ENCODE measurements at regions not wholly inside any gene's neighbourhood (a gene's known extent, or its start where the extent isn't known, plus 50 kb on each side); places are given as distances from the start of the nearest gene placed in this dataset.

- TF ChIP-seq CTCF (IDR thresholded peaks at IDR 0.05): no peak
- TF ChIP-seq ATF3 (CRISPR knock-in tag; conservative IDR thresholded peaks at IDR 0.05): no peak
Observed at GRCh38 chr9:18018661-18019060, 439.8 kb downstream of the SH3GL2 start (continued).

GRCh38 chr9:18020121-18020745 is 441.4 kb downstream of the SH3GL2 start:
- POLR2A ChIA-PET: no interaction called here
- ATAC-seq (no peak), DNase-seq (ENCODE audit: low spot score) (no peak)
- peaks cover 10% of the 10 kb centered on the region for H3K36me3 Mint-ChIP-seq
- peaks cover 4% of the 10 kb centered on the region for H3K4me1 Mint-ChIP-seq
- H3K27ac Mint-ChIP-seq: no peak overlapping the region
- TF ChIP-seq SOX15 (CRISPR knock-in tag; IDR thresholded peaks at IDR 0.05): no peak
- no peak for TF ChIP-seq NFE2L1 (CRISPR knock-in tag; IDR thresholded peaks at IDR 0.05)
- no peak for TF ChIP-seq PRDM15 (CRISPR knock-in tag; IDR thresholded peaks at IDR 0.05)
- no peak for TF ChIP-seq ERG (CRISPR knock-in tag; IDR thresholded peaks at IDR 0.05)
- no peak for TF ChIP-seq E2F1 (CRISPR knock-in tag; IDR thresholded peaks at IDR 0.05)
- CTCF ChIA-PET: no interaction called here
- H3K4me3 Mint-ChIP-seq: no peak overlapping the region
- no peaks in the 10 kb centered on the region for H3K27me3 Mint-ChIP-seq (ENCODE audit: low read depth)
- peaks cover 17% of the 10 kb centered on the region for H3K9me3 Mint-ChIP-seq

- Mint-ChIP-seq H3K27ac (no peak overlapping the region), H3K4me1 (peaks cover 5% of the 10 kb centered on the region; the same call in 1 of the 2 replicates), H3K36me3 (peaks cover 10% of the 10 kb centered on the region), H3K27me3 (ENCODE audit: low read depth) (no peaks in the 10 kb centered on the region), H3K9me3 (peaks cover 21% of the 10 kb centered on the region), H3K4me3 (no peak overlapping the region)
- ATAC-seq (no peak), DNase-seq (ENCODE audit: low spot score) (no peak)
- POLR2A ChIA-PET: no interaction called here
- TF ChIP-seq GABPB1 (CRISPR knock-in tag; IDR thresholded peaks at IDR 0.05) (no peak), TEAD1 (CRISPR knock-in tag; IDR thresholded peaks at IDR 0.05) (no peak), ATF3 (CRISPR knock-in tag; conservative IDR thresholded peaks at IDR 0.05) (no peak), SP1 (CRISPR knock-in tag; conservative IDR thresholded peaks at IDR 0.05) (no peak)
- CTCF ChIA-PET: interaction anchor here (1.0 kb wide), 1 partner anchor 191 kb away, joined by 3 read pairs; no protein-coding TSS in a partner anchor
Observed at GRCh38 chr9:18022642-18023041, 443.8 kb downstream of the SH3GL2 start.

- POLR2A ChIA-PET: no interaction called here
- Mint-ChIP-seq H3K4me3 (no peak overlapping the region), H3K4me1 (peaks cover 5% of the 10 kb centered on the region; the same call in 1 of the 2 replicates), H3K27ac (no peak overlapping the region), H3K36me3 (peaks cover 8% of the 10 kb centered on the region), H3K9me3 (peaks cover 18% of the 10 kb centered on the region), H3K27me3 (ENCODE audit: low read depth) (no peaks in the 10 kb centered on the region)
- CTCF ChIA-PET: interaction anchor here (1.0 kb wide), 1 partner anchor 190 kb away, joined by 3 read pairs; no protein-coding TSS in a partner anchor
- ATAC-seq (no peak), DNase-seq (ENCODE audit: low spot score) (no peak)
- TF ChIP-seq CDX4 (CRISPR knock-in tag; IDR thresholded peaks at IDR 0.05; ENCODE audit: borderline replicate concordance): no peak
- TF ChIP-seq ZNF281 (CRISPR knock-in tag; IDR thresholded peaks at IDR 0.05): no peak
- TF ChIP-seq JAZF1 (CRISPR knock-in tag; IDR thresholded peaks at IDR 0.05): no peak
- TF ChIP-seq KAT7 (CRISPR knock-in tag; IDR thresholded peaks at IDR 0.05; ENCODE audit: borderline replicate concordance): no peak
- TF ChIP-seq ELF4 (CRISPR knock-in tag; IDR thresholded peaks at IDR 0.05; ENCODE audit: low read depth): no peak
- TF ChIP-seq ZNF263 (CRISPR knock-in tag; IDR thresholded peaks at IDR 0.05; ENCODE audit: low read depth): no peak
Observed at GRCh38 chr9:18023332-18023731, 444.5 kb downstream of the SH3GL2 start.

All from WTC11 (cell line).